GM23338 (cell line): ENCODE measurements at regions not wholly inside any gene's neighbourhood (a gene's known extent, or its start where the extent isn't known, plus 50 kb on each side); places are given as distances from the start of the nearest gene placed in this dataset.

ENCODE experiments used
- CREB1 ChIP-seq: fragments of 250-450 bp; sonication (Bioruptor Pico); IDR thresholded peaks from 2 replicates; pipeline ENCODE4 v1.5.0; 2020; ENCODE audit warnings: low read depth, mild to moderate bottlenecking, moderate library complexity
- CTCF ChIP-seq, 2 experiments: fragments of 200-600 bp in 1 of 2; sonication (generic) in 1 of 2; conservative IDR thresholded peaks; 2 replicates each; pipeline versions ENCODE4 v1.5.1 to v1.6.1; 2016 to 2017; ENCODE audit warnings: antibody characterized with exemption in 2 of 2, low read depth in 2 of 2, mild to moderate bottlenecking in 2 of 2, moderate library complexity in 1 of 2
- EZH2 ChIP-seq: fragments of 200-600 bp; sonication (generic); IDR thresholded peaks from one replicate; pipeline ENCODE4 v1.8.0; 2017; ENCODE audit warnings: antibody characterized with exemption, mild to moderate bottlenecking, low read depth; ENCODE audit not compliant: unreplicated experiment
- EZH2phosphoT487 ChIP-seq: fragments of 200-600 bp; sonication (generic); IDR thresholded peaks from one replicate; pipeline ENCODE4 v1.8.1; 2018; ENCODE audit warnings: antibody characterized with exemption; ENCODE audit not compliant: unreplicated experiment
- JUNB ChIP-seq: IDR thresholded peaks from one replicate; pipeline ENCODE4 v1.6.1; 2016; ENCODE audit warnings: antibody characterized with exemption; ENCODE audit not compliant: unreplicated experiment
- NANOG ChIP-seq: IDR thresholded peaks from 2 replicates; pipeline ENCODE4 v1.6.1; 2016; ENCODE audit warnings: antibody characterized with exemption, borderline replicate concordance
- POLR2AphosphoS5 ChIP-seq: IDR thresholded peaks from 2 replicates; pipeline ENCODE4 v1.6.1; 2016; ENCODE audit warnings: antibody characterized with exemption, low read depth
- REST ChIP-seq: IDR thresholded peaks from one replicate; pipeline ENCODE4 v1.6.1; 2018; ENCODE audit warnings: antibody characterized with exemption; ENCODE audit not compliant: unreplicated experiment
- STAT1 ChIP-seq: IDR thresholded peaks from one replicate; pipeline ENCODE4 v1.6.1; 2016; ENCODE audit warnings: antibody characterized with exemption; ENCODE audit not compliant: unreplicated experiment
- ZNF114 ChIP-seq: fragments of 250-450 bp; sonication (Bioruptor Pico); IDR thresholded peaks from 2 replicates; pipeline ENCODE4 v1.5.0; 2020; ENCODE audit warnings: mild to moderate bottlenecking, moderate library complexity

GRCh38 chr5:174972291-174972690 is 247.9 kb downstream of the MSX2 start:
- no peak for TF ChIP-seq CTCF (conservative IDR thresholded peaks at IDR 0.05; ENCODE audit: low read depth in 2 of 2)
- no peak for TF ChIP-seq POLR2AphosphoS5
- no peak for TF ChIP-seq EZH2
- no peak for TF ChIP-seq REST
- no peak for TF ChIP-seq EZH2phosphoT487
- no peak for TF ChIP-seq NANOG
- TF ChIP-seq JUNB, result no peak
- no peak for TF ChIP-seq CREB1 (CRISPR knock-in tag)
- no peak for TF ChIP-seq ZNF114 (CRISPR knock-in tag)
- no peak for TF ChIP-seq STAT1
